Suppressor macrophage treated with lipopolysaccharide for 4 hours (primary cell): ENCODE measurements at regions not wholly inside any gene's neighbourhood (a gene's known extent, or its start where the extent isn't known, plus 50 kb on each side); places are given as distances from the start of the nearest gene placed in this dataset.
"Not testable (repeated sequence)": the region's sequence is repeated elsewhere in the genome, so short reads cannot be mapped to it uniquely, and the experiment has no call there.

Experiments
- DNase-seq: peaks from one replicate; pipeline ENCODE4 v3.0.0-alpha.2; 2020

- no peak for DNase-seq
These were observed 833.9 kb downstream of the FSTL5 start for GRCh38 chr4:161329852-161330251.

DNA sequence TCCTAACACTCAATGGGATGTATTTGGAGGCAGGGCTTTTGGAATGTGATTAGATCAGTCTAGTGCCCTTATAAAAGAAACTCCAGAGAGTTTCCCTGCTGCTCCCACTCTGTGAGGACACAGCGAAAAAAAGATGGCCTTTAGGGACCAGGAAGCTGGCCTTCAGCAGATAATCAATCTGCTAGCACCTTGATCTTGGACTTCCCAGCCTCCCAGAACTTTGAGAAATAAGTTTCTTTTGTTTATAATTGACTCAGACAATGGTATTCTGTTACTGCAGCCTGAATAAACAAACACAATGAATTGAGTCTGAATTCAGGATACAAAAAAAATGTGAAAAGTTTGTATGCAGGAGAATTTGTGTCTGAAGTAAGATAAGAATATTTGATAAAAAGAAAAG, 842.1 kb downstream of the FSTL5 start:
- DNase-seq = no peak

GRCh38 chr4:161320377-161320776, 843.4 kb downstream of the FSTL5 start:
- DNase-seq = peak; percentile 33

DNA sequence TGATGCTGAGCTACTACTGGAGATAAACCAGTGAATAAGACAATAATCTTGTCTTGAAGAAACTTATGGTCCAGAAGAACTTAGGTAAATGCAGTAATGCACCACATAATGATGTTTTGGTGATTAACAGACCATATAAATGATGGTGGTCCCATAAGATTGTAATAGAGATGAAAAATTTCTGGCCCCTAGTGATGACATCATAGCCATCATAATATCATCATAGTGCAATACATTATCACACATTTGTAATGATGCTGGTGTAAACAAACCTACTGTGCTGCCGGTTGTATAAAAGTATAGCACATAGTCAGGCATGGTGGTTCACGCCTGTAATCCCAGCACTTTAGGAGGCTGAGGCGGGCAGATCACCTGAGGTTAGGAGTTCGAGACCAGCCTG, 846.8 kb downstream of the FSTL5 start:
- DNase-seq = no peak

- DNase-seq = no peak
These were observed 849.4 kb downstream of the FSTL5 start for GRCh38 chr4:161314371-161314770.

DNA sequence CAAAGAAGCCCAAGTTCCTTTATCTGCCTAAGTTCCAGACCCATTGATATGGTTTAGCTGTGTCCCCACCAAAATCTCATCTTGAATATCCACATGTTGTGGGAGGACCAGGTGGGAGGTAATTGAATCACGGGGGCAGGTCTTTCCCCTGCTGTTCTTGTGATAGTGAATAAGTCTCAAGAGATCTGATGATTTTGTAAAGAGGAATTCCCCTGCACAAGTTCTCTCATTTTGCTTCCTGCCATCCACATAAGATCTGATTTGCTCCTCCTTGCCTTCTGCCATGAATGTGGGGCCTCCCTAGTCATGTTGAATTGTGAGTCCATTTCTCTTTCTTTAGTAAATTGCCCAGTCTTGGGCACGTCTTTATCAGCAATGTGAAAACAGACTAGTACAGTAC, 860.2 kb downstream of the FSTL5 start:
- no peak for DNase-seq

GRCh38 chr4:161291222-161291621, 872.6 kb downstream of the FSTL5 start:
- no peak for DNase-seq

DNA sequence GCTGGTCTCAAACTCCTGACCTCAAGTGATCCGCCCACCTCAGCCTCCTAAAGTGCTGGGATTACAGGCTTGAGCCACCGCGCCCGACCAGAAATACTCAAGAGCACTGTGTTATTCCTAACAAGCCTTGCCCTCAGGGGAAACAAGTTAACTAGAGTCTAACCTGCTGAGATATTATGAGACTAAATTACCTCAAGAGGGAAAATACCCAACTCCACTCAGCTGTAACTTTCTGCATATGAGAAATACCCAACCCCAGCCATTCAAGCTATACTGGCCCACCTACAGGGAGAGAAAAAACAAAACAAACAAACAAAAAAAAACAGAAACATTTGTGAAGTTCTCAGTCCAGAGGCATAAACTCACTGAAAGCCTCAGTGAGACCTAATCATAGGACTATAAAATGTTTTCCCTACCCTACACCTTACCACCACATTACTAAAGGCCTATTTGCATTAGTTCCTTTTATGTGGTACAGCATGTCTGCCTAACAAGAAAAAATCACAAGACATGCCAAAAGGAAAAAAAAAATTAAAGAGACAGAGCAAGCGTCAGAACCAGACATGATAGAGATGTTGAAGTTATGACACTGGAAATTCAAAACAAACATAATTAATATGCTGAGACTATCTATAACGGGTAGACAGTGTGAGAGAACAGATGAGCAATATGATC, 876.0 kb downstream of the FSTL5 start:
- DNase-seq = no peak

DNA sequence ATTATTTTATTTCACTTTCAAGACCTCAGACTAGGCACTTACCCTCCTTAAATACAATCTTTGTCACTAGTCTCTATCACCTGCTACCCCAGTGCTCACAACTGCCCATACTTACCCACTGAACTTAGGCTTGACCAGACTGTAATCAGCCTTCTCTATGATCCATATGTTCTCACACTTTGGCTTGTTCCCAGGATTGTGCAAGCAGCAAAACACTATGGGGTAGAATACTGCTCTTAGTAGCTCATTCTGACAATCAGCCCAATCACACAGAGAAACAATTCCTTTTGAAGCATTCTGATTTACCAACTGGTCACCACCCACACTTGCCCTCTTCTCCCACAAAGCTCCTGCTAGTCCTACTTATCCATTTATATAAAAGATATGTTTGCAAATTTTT, 878.3 kb downstream of the FSTL5 start:
- no peak for DNase-seq

DNA sequence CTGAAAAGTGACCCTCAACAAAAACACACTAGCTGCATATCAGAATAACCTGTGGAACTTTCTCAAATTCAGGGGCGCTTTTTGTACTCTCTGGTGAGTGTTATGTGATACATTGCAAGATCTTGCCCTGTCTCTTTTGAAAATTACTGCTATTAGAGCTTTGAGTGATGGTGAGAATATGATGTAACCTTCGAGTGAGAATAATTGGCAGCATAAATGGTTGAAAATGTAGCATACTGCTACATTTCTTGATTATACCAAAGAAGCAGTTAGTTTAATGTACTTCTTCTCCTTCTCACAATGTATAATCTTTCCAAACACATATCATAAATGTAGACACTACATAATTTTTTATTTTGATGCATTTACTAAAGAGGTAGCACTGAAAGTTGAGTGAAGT, 882.9 kb downstream of the FSTL5 start:
- DNase-seq = no peak

- DNase-seq = no peak
These were observed 884.7 kb downstream of the FSTL5 start for GRCh38 chr4:161279095-161279494.

- not testable (repeated sequence) for DNase-seq
These were observed 886.5 kb downstream of the FSTL5 start for GRCh38 chr4:161277150-161277787.

- no peak for DNase-seq
These were observed 890.2 kb downstream of the FSTL5 start for GRCh38 chr4:161273607-161274006.

- DNase-seq = no peak
These were observed 903.0 kb downstream of the FSTL5 start for GRCh38 chr4:161260819-161261218.

GRCh38 chr4:161256716-161257115, 907.1 kb downstream of the FSTL5 start:
- no peak for DNase-seq

- peak; percentile 0 for DNase-seq
These were observed 907.6 kb downstream of the FSTL5 start for GRCh38 chr4:161256172-161256571.

DNA sequence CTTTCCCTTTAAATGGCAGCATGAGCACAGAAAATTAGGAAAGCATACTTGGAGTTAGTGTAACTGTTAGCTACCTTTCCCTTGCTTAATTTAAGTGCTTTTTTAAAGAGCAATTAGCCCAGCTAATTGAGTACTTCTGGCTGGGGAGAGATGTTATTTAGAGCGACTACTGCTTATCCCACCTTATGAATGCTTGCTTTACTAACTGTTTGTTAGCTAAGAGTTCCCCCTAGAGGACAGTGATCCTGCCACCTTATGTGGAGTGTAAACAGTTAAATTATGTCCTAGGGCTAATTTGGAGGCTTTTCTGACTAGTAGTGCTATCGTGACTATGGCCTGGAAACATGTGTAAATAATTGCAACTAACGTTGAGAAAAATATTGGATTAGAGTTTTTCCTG, 909.4 kb downstream of the FSTL5 start:
- no peak for DNase-seq

GRCh38 chr4:161252520-161253141, 911.2 kb downstream of the FSTL5 start:
- DNase-seq = peak; percentile 9

DNA sequence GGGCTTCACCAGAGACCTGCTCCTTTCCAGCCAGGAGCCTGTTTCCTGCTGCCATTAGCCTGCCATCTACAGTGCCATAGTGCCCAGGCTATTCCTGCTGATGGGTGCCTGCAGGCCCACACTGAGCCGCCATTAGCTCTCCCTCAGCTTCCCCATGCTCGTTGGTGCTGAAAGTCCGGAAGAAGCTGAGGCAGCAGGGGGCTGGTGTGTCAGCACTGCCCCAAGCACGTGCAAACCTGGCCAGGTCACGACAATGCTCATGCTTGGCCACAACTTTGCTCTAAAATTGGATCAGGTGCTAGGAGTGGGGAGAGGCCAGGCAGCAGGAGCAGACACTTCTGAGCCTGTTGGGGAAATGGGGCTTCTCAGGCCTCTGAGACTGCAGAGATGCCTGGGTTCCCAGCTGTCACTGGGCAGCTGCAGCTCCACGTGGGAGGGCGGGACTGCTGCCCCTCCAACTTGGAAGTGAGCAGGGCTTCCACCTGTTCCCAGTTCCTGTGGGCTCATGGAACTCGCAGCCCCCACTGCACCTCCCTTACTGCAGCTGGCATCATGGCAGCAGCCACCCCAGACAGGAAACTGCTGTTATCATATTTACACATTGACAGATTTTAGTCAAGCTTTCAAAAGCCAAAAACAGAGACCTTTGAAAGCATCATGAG, 913.9 kb downstream of the FSTL5 start:
- DNase-seq = no peak

DNA sequence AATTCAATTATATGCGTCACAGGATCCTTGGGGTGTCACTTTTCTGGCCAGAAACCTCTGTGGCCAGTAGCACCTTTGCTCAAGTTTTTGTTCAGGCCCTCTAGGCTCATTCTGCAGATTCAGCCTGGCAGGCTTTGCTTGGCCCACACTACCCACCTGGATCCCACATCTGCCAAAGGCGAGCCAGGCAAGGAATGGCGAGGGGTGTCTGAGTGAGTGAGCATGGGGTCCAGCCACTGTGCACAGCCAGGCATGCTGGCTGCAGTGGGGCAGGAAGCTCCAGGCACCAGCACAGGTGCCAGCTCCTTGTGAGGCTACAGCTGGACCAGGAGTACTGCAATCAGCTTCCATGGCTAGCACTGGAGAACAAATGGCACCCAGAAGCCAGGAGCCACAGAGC, 914.9 kb downstream of the FSTL5 start:
- no peak for DNase-seq

DNA sequence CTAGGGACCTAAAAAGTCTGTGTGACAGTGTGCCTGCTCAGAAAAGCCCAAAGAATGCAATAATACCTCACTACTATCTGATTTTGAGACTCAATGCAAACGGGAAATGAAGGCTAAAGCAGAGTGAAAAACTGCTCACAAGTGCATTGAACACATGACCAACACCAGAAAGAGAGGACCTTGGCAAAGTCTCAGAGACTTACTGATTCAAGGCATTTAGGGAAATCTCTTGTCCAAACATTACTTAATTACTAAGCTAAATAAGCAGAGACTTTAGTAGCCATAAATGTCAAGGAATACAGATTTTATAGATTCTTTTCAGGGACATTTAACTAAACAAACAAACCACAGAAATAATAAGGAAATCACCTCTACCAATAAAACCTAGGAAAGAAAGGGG, 916.0 kb downstream of the FSTL5 start:
- no peak for DNase-seq

- no peak for DNase-seq
These were observed 925.8 kb downstream of the FSTL5 start for GRCh38 chr4:161238033-161238432.

DNA sequence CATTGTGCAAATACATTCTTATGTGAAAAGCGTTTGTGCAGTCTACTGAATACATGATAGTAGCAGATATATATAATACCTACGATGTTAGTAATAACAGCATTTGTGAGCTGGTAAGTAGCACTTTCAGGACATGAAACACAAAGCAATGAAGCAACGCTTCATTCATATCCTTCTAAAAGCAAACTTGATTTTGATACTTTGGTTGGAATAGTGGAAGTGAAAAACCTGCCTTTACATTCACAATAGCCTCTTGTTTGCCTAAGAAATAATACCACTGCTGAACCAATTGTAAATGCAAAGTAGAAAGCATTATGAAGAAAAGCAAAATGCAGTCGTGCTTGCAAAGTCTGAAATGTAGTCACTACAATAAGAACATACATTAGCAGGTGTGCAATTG, 926.3 kb downstream of the FSTL5 start:
- no peak for DNase-seq

- DNase-seq = no peak
These were observed 938.5 kb downstream of the FSTL5 start for GRCh38 chr4:161225327-161225726.
